ENCODE measurements at regions not wholly inside any gene's neighbourhood (a gene's known extent, or its start where the extent isn't known, plus 50 kb on each side); places are given as distances from the start of the nearest gene placed in this dataset.

GRCh38 chr2:235238537-235238936 lies 255.3 kb upstream of the AGAP1 start:
- peaks cover 2% of the 10 kb centered on the region for H3K27me3 Mint-ChIP-seq (ENCODE audit: unreplicated experiment)
- DNase-seq, result no peak

GRCh38 chr2:235240574-235240973 lies 253.3 kb upstream of the AGAP1 start:
- no peak for TF ChIP-seq CTCF (IDR thresholded peaks at IDR 0.05; ENCODE audit: partially characterized antibody, unreplicated experiment)
- Mint-ChIP-seq H3K9me3 (ENCODE audit: unreplicated experiment) (peaks cover 2% of the 10 kb centered on the region), H3K27me3 (ENCODE audit: unreplicated experiment) (peaks cover 2% of the 10 kb centered on the region), H3K4me3 (ENCODE audit: unreplicated experiment) (no peak overlapping the region), H3K27ac (ENCODE audit: unreplicated experiment) (no peak overlapping the region), H3K4me1 (ENCODE audit: low read depth, unreplicated experiment) (no peaks in the 10 kb centered on the region), H3K36me3 (ENCODE audit: unreplicated experiment) (no peaks in the 10 kb centered on the region)
- no peak for DNase-seq

More at GRCh38 chr2:235238537-235238936, 255.3 kb upstream of the AGAP1 start:
- Mint-ChIP-seq H3K4me3 (ENCODE audit: unreplicated experiment) (no peak overlapping the region), H3K36me3 (ENCODE audit: unreplicated experiment) (no peaks in the 10 kb centered on the region), H3K9me3 (ENCODE audit: unreplicated experiment) (peaks cover 2% of the 10 kb centered on the region), H3K4me1 (ENCODE audit: low read depth, unreplicated experiment) (peaks cover 3% of the 10 kb centered on the region), H3K27ac (ENCODE audit: unreplicated experiment) (no peak overlapping the region)
- TF ChIP-seq CTCF (IDR thresholded peaks at IDR 0.05; ENCODE audit: partially characterized antibody, unreplicated experiment), result no peak

GRCh38 chr2:235244255-235245220 lies 249.3 kb upstream of the AGAP1 start:
- Mint-ChIP-seq H3K27me3 (ENCODE audit: unreplicated experiment) (no peaks in the 10 kb centered on the region), H3K27ac (ENCODE audit: unreplicated experiment) (no peak overlapping the region), H3K4me3 (ENCODE audit: unreplicated experiment) (no peak overlapping the region), H3K9me3 (ENCODE audit: unreplicated experiment) (peaks cover 2% of the 10 kb centered on the region), H3K4me1 (ENCODE audit: low read depth, unreplicated experiment) (no peaks in the 10 kb centered on the region), H3K36me3 (ENCODE audit: unreplicated experiment) (no peaks in the 10 kb centered on the region)
- DNase-seq, result no peak
- no peak for TF ChIP-seq CTCF (IDR thresholded peaks at IDR 0.05; ENCODE audit: partially characterized antibody, unreplicated experiment)

GRCh38 chr2:235247001-235247400 lies 246.8 kb upstream of the AGAP1 start:
- no peaks in the 10 kb centered on the region for H3K36me3 Mint-ChIP-seq (ENCODE audit: unreplicated experiment)
- H3K27me3 Mint-ChIP-seq (ENCODE audit: unreplicated experiment), result no peaks in the 10 kb centered on the region
- no peak overlapping the region for H3K4me3 Mint-ChIP-seq (ENCODE audit: unreplicated experiment)
- no peak for DNase-seq
- H3K27ac Mint-ChIP-seq (ENCODE audit: unreplicated experiment), result no peak overlapping the region
- no peak for TF ChIP-seq CTCF (IDR thresholded peaks at IDR 0.05; ENCODE audit: partially characterized antibody, unreplicated experiment)
- no peaks in the 10 kb centered on the region for H3K4me1 Mint-ChIP-seq (ENCODE audit: low read depth, unreplicated experiment)
- no peaks in the 10 kb centered on the region for H3K9me3 Mint-ChIP-seq (ENCODE audit: unreplicated experiment)

- Mint-ChIP-seq H3K9me3 (ENCODE audit: unreplicated experiment) (peaks cover 3% of the 10 kb centered on the region), H3K36me3 (ENCODE audit: unreplicated experiment) (no peaks in the 10 kb centered on the region), H3K4me3 (ENCODE audit: unreplicated experiment) (no peak overlapping the region), H3K4me1 (ENCODE audit: low read depth, unreplicated experiment) (no peaks in the 10 kb centered on the region), H3K27ac (ENCODE audit: unreplicated experiment) (no peak overlapping the region), H3K27me3 (ENCODE audit: unreplicated experiment) (no peaks in the 10 kb centered on the region)
- no peak for TF ChIP-seq CTCF (IDR thresholded peaks at IDR 0.05; ENCODE audit: partially characterized antibody, unreplicated experiment)
- DNase-seq, result no peak
Measured at GRCh38 chr2:235255693-235256092, 238.2 kb upstream of the AGAP1 start.
